Renal cortex interstitium (tissue), 11 donors: ENCODE measurements at regions not wholly inside any gene's neighbourhood (a gene's known extent, or its start where the extent isn't known, plus 50 kb on each side); places are given as distances from the start of the nearest gene placed in this dataset.
A peak's percentile ranks its signal among the peaks of the same experiment; 100 is the strongest.

Source experiments
- DNase-seq, 11 donors: peaks; one replicate each; pipeline ENCODE4 v3.0.0-alpha.2; 2013; ENCODE audit warnings: low read depth in 9 of 11, low spot score in 4 of 11; ENCODE audit errors: extremely low read depth in 1 of 11

DNA sequence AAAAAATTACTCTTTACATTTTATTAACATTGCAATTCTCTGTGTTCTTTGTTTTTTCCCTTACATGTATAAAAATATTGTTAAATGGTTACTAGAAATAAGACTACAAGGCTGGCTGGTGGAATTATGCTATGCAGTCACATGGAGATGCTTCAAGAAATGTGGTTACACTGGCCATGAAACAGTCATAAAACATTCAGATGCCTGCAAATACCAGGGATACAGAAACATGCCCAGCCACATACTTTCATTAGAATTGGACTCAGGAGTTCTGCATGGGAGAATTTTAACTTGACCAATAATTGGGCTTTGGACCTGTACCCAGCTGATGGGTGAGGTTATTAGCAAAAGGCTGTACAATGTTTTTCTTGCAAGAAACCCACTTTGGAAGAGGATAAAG, 1407.7 kb upstream of the SLC10A2 start:
- DNase-seq = no peak

- no peak for DNase-seq
Observed at GRCh38 chr13:104466016-104466415, 1399.8 kb upstream of the SLC10A2 start.

DNA sequence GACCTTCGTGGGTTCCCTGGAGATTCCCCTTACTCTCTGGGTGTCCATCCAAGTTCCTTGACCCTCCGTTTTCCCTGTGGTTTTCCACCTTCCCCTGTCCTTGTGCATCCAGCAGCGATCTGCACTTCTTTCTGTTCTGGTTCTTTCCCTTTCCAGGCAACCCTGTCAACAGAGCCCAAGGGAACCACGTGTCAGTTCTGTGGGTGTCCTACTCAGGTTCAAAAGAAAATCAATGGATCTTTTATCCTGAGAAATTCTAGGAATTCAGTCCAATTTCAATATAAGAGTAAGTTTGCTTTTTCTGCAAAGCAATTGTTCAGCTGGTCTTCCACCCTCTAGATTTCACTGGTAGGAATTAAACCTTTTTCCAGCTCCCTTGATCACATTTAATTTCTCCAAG, 1394.8 kb upstream of the SLC10A2 start:
- no peak for DNase-seq

GRCh38 chr13:104460554-104460953, 1394.3 kb upstream of the SLC10A2 start:
- no peak for DNase-seq

DNA sequence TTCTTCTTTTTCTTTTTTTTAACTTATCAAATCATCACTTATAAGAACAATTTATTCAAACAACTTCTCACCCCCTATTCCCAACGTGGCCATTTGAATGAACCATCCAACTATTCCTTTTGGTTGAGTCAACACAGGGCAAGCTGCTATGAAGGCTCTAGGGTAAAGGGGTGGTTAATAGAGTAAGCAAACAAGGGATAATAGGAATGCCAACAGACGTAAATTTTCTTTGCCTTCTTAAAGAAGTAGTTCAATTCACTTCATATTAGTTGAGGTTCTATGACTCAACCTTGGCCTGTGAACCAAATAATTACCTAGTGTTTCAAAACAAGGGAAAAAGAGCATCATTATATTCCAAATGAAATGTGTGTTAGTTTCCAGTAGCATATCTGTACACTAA, 1383.8 kb upstream of the SLC10A2 start:
- no peak for DNase-seq

DNA sequence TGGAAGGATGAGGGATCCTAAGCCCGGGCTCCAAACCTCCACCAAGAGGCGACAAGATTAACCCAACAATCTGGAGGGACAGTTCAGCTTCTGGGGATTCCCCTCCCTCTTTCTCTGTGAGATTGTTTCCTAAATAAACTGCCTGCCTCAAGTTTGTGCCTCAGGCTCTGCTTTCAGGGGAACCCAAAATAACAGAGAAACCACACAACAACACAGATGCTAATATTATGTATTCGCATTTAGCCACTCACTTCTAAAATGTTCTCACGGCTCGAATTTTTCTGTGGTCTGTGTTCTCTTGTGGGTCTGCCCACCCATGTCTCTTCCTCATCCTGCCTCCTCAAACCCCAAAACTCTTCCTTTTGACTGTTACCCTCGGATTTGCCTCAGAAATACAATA, 1381.1 kb upstream of the SLC10A2 start:
- no peak for DNase-seq

- DNase-seq = no peak
Observed at GRCh38 chr13:104442536-104442935, 1376.3 kb upstream of the SLC10A2 start.

DNA sequence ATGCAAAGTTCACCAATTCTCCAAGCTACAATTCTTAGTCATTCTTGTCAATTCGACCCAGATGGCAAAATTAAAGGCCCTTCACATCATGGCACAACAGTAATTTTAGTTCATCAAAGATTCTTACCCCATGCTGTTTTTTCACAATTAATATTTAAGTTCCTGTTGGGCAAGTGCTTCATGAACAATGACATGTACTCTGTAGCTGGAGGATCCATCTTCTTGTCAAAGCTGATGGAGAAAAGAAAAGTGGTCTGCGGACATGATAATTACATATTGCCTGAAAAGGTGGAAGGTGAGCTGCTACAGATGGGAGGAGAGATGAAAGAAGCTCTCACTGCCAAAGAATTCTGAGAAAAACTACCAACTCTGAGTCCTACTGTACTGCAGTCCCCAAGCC, 1370.3 kb upstream of the SLC10A2 start:
- no peak for DNase-seq

GRCh38 chr13:104431895-104432294, 1365.7 kb upstream of the SLC10A2 start:
- no peak for DNase-seq

- no peak for DNase-seq
Observed at GRCh38 chr13:104426435-104426834, 1360.2 kb upstream of the SLC10A2 start.

GRCh38 chr13:104422668-104423067, 1356.5 kb upstream of the SLC10A2 start:
- DNase-seq = no peak

GRCh38 chr13:104416973-104417372, 1350.8 kb upstream of the SLC10A2 start:
- no peak for DNase-seq

DNA sequence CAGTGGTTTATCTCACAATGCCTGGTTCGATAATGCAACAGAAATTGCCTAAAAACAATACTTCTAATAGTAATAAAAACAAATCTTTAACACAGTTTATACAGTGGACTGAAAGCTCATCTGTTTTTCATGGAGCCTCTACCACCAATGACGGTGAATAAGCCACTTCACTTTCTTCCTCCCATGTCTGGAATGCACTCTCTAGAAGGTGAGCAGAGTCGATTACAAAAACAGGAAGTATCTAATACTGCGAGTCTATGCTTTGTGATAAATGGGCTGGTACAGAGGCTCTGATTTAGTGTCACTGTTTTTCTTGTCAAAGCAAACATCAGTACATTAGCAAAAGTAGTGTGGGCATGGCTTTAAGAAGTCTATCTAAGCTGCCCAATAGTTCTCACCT, 1348.6 kb upstream of the SLC10A2 start:
- peak in 1 of 11 donors; percentile 4 for DNase-seq

DNA sequence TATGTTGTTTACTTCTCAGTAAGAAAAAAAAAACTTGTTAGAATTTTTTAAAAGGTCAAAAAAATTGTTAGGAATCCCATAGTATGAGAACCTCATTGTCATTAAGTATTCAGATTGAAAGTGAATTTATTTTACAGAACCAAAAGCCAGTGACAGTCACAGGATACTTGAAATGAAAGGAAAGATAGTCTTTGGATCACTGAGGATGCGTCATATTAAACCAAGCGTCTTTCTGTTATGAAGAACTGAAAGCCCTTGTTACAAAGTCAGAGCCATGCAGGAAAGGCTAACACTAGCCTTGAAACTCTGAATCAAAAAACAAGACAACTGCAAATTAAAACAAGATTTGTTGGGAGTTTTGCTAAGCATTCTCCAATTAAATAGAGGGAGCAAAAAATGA, 1348.0 kb upstream of the SLC10A2 start:
- no peak for DNase-seq

DNA sequence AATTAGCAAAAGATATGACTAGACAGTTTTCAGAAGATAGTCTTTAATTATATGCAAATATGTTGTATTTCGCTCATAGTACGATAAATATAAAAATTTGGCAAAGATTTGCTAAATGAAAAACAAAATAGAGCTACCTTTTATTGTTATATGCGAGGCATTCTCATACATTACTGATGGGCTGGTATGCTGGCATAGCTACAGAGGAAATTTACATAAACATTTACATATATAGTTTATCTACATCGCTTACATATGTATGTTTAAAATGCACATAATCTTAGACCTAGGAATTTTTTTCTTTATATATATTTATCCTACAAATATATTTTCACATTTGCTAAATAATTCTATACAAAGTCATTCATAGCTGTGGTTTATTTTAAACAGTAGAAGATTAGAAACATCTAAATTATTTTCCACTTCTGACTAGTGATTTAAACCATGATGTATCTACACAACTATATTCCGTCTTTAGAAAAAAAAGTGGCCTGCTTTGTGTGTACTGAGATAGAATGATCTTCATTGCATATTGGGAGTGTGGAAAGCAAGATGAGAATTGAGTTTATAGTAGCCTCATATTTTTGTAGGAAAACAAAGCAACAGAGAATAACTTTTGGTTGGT, 1345.0 kb upstream of the SLC10A2 start:
- DNase-seq = no peak

- no peak for DNase-seq
Observed at GRCh38 chr13:104408733-104409132, 1342.5 kb upstream of the SLC10A2 start.

DNA sequence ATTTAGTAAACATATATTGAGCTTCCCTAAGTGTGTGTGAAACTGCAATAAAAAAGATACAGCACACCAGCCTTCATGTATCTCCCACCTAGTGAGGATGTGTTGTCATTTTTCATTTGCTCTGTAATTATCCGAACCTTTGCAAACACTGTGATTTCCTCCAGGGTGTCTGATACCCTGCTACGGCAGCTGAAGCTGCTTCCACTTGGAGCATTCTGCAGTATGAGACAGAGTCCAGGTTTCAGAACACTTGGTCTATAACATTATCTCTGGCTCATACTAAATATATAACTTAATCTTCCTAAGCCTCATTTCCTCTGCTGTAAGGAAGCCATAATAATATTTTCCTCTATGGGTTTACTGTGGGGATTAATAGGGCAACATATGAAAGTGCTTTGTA, 1338.1 kb upstream of the SLC10A2 start:
- DNase-seq = no peak

DNA sequence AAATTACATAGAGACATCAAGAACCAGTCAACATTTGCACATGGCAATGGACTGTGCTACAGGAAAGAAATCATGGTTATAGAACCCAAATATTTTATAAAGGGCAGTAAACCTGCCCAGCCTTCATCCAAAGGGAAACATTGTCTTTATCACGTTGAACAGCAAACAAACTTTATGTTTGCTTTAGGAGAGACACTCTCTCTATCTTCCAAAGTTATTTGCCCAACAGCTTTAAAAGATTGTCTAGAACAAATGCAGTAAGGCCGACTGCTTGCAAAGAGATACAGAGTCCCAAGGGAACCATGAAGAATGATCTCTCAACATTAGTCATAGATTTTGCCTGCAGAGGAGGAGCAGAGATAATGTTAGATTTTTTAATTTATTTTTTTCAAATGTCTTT, 1323.5 kb upstream of the SLC10A2 start:
- DNase-seq = no peak

DNA sequence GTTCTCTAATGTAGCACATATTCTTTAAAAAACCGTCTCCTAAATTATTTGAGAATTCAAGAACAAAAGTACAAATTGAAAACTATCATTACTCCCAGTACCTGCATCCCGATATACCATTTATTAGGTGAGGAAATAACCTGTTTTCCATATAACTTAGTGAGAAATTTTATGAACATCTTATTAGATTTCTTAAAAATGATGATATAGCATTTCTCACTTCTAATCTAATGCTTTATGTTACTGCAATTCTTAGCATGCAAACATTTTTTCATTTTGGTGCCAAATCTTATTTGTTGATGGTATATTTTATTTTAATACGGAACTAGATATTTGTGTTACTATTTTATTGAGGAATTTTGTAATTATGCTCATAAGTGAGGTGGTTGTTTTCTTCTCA, 1321.3 kb upstream of the SLC10A2 start:
- no peak for DNase-seq

DNA sequence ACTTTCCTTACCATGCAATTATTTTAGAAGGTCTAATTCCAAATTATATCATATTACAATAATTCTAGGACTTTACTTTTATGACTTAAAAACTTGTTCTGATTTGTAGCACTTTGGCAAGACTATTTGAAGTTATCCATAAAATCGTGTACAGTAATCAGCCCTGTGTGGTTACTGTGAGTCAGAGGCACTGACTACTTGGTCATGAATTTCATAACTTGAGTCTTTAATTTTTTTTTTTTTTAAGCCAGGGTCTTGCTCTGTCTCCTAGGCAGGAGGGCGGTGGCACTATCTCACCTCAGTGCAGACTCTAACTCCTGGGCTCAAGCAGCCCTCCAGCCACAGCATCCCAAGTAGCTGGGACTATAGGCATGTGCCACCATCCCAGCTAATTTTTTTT, 1319.2 kb upstream of the SLC10A2 start:
- DNase-seq = no peak

- DNase-seq = peak in 1 of 11 donors; percentile 12
Observed at GRCh38 chr13:104382951-104383350, 1316.7 kb upstream of the SLC10A2 start.

- DNase-seq = no peak
Observed at GRCh38 chr13:104376588-104376987, 1310.4 kb upstream of the SLC10A2 start.
